HS-5 (cell line): ENCODE measurements at regions not wholly inside any gene's neighbourhood (a gene's known extent, or its start where the extent isn't known, plus 50 kb on each side); places are given as distances from the start of the nearest gene placed in this dataset.
A peak's percentile ranks its signal among the peaks of the same experiment; 100 is the strongest.
"Not testable (repeated sequence)": the region's sequence is repeated elsewhere in the genome, so short reads cannot be mapped to it uniquely, and the experiment has no call there.

Experiments used
- DNase-seq: peaks from one replicate; pipeline ENCODE4 v3.0.0-alpha.2; 2012; ENCODE audit warnings: low read depth

- not testable (repeated sequence) for DNase-seq
These were observed 185.9 kb upstream of the ZNF644 start for GRCh38 chr1:91207691-91208090.

- not testable (repeated sequence) for DNase-seq
These were observed 182.3 kb upstream of the ZNF644 start for GRCh38 chr1:91204150-91204549.

- DNase-seq: no peak
These were observed 179.9 kb upstream of the ZNF644 start for GRCh38 chr1:91201694-91202093.

- DNase-seq: no peak
These were observed 179.3 kb upstream of the ZNF644 start for GRCh38 chr1:91201176-91201575.

GRCh38 chr1:91200675-91201074, 178.8 kb upstream of the ZNF644 start:
- no peak for DNase-seq

GRCh38 chr1:91199988-91200387, 178.2 kb upstream of the ZNF644 start:
- no peak for DNase-seq

- DNase-seq: no peak
These were observed 169.2 kb upstream of the ZNF644 start for GRCh38 chr1:91190996-91191395.

- no peak for DNase-seq
These were observed 167.3 kb upstream of the ZNF644 start for GRCh38 chr1:91189096-91189495.

- DNase-seq: not testable (repeated sequence)
These were observed 161.0 kb upstream of the ZNF644 start for GRCh38 chr1:91182807-91183206.

- DNase-seq: no peak
These were observed 154.4 kb upstream of the ZNF644 start for GRCh38 chr1:91176250-91176649.

GRCh38 chr1:91174734-91175133, 152.9 kb upstream of the ZNF644 start:
- DNase-seq: no peak

GRCh38 chr1:91173346-91173890, 151.6 kb upstream of the ZNF644 start:
- no peak for DNase-seq

GRCh38 chr1:91172541-91172940, 150.7 kb upstream of the ZNF644 start:
- DNase-seq: no peak

GRCh38 chr1:91171898-91172297, 150.1 kb upstream of the ZNF644 start:
- DNase-seq: no peak

GRCh38 chr1:91170571-91170970, 148.7 kb upstream of the ZNF644 start:
- no peak for DNase-seq

- peak; percentile 25 for DNase-seq
These were observed 144.4 kb upstream of the ZNF644 start for GRCh38 chr1:91166106-91166712.

- DNase-seq: peak; percentile 32
These were observed 143.3 kb upstream of the ZNF644 start for GRCh38 chr1:91165033-91165654.

GRCh38 chr1:91162613-91163012, 140.8 kb upstream of the ZNF644 start:
- DNase-seq: no peak

GRCh38 chr1:91161749-91162148, 139.9 kb upstream of the ZNF644 start:
- DNase-seq: no peak

- no peak for DNase-seq
These were observed 139.3 kb upstream of the ZNF644 start for GRCh38 chr1:91161166-91161565.

GRCh38 chr1:91160363-91161075, 138.7 kb upstream of the ZNF644 start:
- no peak for DNase-seq

GRCh38 chr1:91153341-91153740, 131.5 kb upstream of the ZNF644 start:
- no peak for DNase-seq

GRCh38 chr1:91152331-91152730, 130.5 kb upstream of the ZNF644 start:
- no peak for DNase-seq
